Ovary (tissue), 7 donors: ENCODE measurements at regions not wholly inside any gene's neighbourhood (a gene's known extent, or its start where the extent isn't known, plus 50 kb on each side); places are given as distances from the start of the nearest gene placed in this dataset.
"Not testable (repeated sequence)": the region's sequence is repeated elsewhere in the genome, so short reads cannot be mapped to it uniquely, and the experiment has no call there.

Experiments used
- DNase-seq, 5 donors: peaks; one replicate each; pipeline ENCODE4 v3.0.0-alpha.2; 2019 to 2020
- H3K27ac ChIP-seq, 2 donors: fragments of 200-600 bp; one replicate each; pipeline versions ENCODE4 v1.5.1 to v1.8.0; 2019 to 2022
- H3K27me3 ChIP-seq: fragments of 200-600 bp; one replicate; pipeline ENCODE4 v1.8.0; 2022
- H3K36me3 ChIP-seq: fragments of 200-600 bp; sonication (generic); one replicate; pipeline ENCODE4 v1.5.1; 2019
- H3K4me1 ChIP-seq: one replicate; pipeline ENCODE4 v1.8.1; 2013; ENCODE audit warnings: mild to moderate bottlenecking, moderate library complexity; ENCODE audit not compliant: insufficient read depth
- H3K4me3 ChIP-seq: fragments of 200-600 bp; sonication (generic); one replicate; pipeline ENCODE4 v1.5.1; 2017
- H3K9me3 ChIP-seq, 2 donors: fragments of 200-600 bp in 1 of 2; sonication (generic) in 1 of 2; one replicate each; pipeline versions ENCODE4 v1.5.1 to v1.8.1; 2013 to 2019; ENCODE audit warnings: mild to moderate bottlenecking in 1 of 2, moderate library complexity in 1 of 2
- EP300 ChIP-seq: sonication (generic); formaldehyde crosslinking; IDR thresholded peaks from one replicate; pipeline ENCODE4 v1.6.1; 2017; ENCODE audit warnings: antibody characterized with exemption
- POLR2A ChIP-seq: fragments of 450-650 bp; IDR thresholded peaks from one replicate; pipeline ENCODE4 v1.6.1; 2017; ENCODE audit warnings: antibody characterized with exemption, mild to moderate bottlenecking, moderate library complexity
- WGBS, 3 donors: extraction: QIAGEN DNeasy Blood & Tissue Kit in 1 of 3; methylation state at CpG; one replicate each; pipeline versions ENCODE4 v1.1.5 to v1.1.7; 2013 to 2017; 5-methylcytosine and 5-hydroxymethylcytosine counted together
- intact Hi-C, 4 donors: fragments of 100-400 bp; cut with DNase I; formaldehyde crosslinking; loops; one replicate each; pipeline versions ENCODE4 v1.11.0 to v1.15.1; 2022 to 2023
- TF ChIP-seq, protein P1 (sequence below), 3 donors: fragments of 450-650 bp in 2 of 3; fragments of 200-600 bp in 1 of 3; IDR thresholded peaks; one replicate each; pipeline versions ENCODE4 v1.5.1 to v1.8.0; 2016 to 2022; ENCODE audit warnings: antibody characterized with exemption in 3 of 3, mild to moderate bottlenecking in 1 of 3
- donor health status: DM: no; HTN: no; CAD: no; lungs with moderate emphysema.
- donor health status: DM: no; HTN: no; CAD: no.
- donor health status: Bipolar disorder and iron deficiency.
- donor health status: DM: no; HTN: no; CAD: no.
- donor health status: DM: yes; HTN: yes; CAD: no.

DNA sequence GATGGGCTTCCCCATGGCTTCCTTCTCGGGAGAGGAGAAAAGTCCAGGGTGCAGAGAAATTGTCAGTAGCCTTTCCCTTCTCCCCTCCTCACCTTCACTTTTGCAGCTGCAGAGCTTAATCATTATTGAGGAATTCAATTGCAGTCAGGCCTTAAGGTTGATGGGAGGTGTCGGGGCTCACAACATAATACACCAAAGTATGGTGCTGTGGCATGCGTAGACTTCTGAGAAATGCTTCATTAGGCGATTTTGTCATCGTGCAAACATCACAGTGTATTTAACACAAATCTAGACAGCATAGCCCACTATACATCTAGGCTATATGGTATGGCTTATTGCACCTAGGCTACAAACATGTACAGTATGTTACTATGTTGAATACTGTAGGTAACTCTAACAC, 100.2 kb upstream of the PPM1J start:
- TF ChIP-seq POLR2A (no peak), EP300 (no peak)
- TF ChIP-seq, protein P1, sequence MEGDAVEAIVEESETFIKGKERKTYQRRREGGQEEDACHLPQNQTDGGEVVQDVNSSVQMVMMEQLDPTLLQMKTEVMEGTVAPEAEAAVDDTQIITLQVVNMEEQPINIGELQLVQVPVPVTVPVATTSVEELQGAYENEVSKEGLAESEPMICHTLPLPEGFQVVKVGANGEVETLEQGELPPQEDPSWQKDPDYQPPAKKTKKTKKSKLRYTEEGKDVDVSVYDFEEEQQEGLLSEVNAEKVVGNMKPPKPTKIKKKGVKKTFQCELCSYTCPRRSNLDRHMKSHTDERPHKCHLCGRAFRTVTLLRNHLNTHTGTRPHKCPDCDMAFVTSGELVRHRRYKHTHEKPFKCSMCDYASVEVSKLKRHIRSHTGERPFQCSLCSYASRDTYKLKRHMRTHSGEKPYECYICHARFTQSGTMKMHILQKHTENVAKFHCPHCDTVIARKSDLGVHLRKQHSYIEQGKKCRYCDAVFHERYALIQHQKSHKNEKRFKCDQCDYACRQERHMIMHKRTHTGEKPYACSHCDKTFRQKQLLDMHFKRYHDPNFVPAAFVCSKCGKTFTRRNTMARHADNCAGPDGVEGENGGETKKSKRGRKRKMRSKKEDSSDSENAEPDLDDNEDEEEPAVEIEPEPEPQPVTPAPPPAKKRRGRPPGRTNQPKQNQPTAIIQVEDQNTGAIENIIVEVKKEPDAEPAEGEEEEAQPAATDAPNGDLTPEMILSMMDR (IDR thresholded peaks at IDR 0.05) = no peak
- Histone ChIP-seq H3K27me3 (no peaks in the 10 kb centered on the region), H3K4me3 (no peak overlapping the region), H3K4me1 (peaks cover 2% of the 10 kb centered on the region), H3K36me3 (no peaks in the 10 kb centered on the region), H3K27ac (no peak overlapping the region), H3K9me3 (no peaks in the 10 kb centered on the region)
- DNase-seq = no peak
- 90 to 95% (median 95%) methylated on average over 5 of the region's 5 CpGs for WGBS, 3 donors
- intact Hi-C loops = no loop called here

DNA sequence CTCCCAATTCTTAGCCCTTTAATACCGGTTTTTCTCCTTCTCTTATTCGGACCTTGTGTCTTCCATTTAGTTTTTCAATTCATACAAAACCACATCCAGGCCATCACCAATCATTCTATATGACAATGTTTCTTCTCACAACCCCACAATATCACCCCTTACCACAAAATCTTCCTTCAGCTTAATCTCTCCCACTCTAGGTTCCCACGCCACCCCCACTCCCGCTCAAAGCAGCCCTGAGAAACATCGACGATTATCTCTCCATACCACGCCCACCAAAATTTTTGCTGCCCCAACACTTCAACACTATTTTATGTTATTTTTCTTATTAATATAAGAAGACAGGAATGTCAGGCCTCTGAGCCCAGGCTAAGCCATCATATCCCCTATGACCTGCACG, 99.5 kb upstream of the PPM1J start:
- H3K4me1 ChIP-seq, H3K27me3 ChIP-seq, DNase-seq, H3K36me3 ChIP-seq, H3K9me3 ChIP-seq, H3K4me3 ChIP-seq, H3K27ac ChIP-seq, intact Hi-C loops: not testable (repeated sequence)
- 86 to 88% (median 88%) methylated on average over 8 of the region's 8 CpGs for WGBS, 3 donors

DNA sequence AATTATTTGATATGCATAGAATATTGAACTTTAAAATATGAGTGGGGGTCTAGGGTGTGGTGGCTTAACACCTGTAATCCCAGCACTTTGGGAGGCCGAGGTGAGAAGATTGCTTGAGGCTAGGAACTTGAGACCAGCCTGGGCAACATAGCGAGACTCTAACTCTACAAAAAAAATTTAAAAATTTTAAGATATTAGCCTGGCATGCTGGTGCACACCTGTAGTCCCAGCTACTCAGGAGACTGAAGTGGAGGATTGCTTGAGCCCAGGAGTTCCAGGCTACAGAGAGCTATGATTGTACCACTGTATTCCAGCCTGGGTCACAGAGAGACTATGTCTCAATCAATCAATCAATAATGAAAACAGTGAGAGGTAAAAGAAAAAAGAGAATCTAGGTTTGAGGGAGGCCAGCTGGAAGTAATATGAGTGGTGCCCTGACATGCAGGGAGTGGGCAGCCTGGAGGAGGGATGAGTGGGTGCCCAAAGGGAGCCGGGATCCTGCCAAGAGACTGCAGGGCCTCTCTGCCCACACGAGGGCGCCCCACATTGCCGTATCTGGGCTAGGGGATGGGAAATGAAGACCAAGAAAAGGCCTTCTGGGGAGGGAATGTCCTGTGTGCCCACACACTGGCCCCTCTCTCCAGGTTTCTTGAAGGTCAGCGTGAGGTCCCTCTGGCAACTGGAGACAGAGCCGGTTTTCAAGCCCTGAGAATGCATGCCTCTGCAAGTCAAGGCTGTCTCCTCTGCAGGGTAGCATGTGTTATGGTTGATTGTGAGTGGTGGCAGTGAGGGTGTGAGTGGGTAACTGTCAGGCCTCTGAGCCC, 93.9 kb upstream of the PPM1J start:
- no peaks in the 10 kb centered on the region for H3K4me1 ChIP-seq
- H3K9me3 ChIP-seq = no peaks in the 10 kb centered on the region
- H3K4me3 ChIP-seq = no peak overlapping the region
- no peak for TF ChIP-seq EP300
- TF ChIP-seq, protein P1 (IDR thresholded peaks at IDR 0.05) = peak; percentile 7 to 33 (median 30)
- TF ChIP-seq POLR2A = no peak
- H3K27me3 ChIP-seq = no peaks in the 10 kb centered on the region
- WGBS, 3 donors = 25 to 26% (median 26%) methylated on average over 8 of the region's 8 CpGs
- peak; percentile 40 to 79 (median 55) for DNase-seq
- intact Hi-C loops = no loop called here
- no peaks in the 10 kb centered on the region for H3K36me3 ChIP-seq
- H3K27ac ChIP-seq = no peak overlapping the region

DNA sequence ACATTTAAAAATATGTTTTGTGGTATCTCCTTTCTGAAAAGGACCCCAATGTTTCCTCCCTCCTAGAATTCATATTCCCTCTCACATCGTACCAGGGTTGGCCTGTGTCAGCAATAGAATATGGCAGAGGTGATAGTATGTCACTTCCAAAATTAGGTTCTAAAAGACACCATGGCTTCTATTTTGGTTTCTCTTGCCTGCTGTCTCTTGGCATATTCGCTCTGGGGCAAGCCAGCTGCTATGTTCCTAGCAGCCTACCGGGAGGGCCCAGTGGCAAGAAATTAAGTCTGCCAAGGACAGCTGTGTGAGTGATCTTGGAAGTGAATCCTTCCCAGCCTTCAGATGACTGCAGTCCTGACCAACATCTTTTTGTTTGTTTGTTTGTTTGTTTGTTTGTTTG, 92.9 kb upstream of the PPM1J start:
- no peaks in the 10 kb centered on the region for H3K36me3 ChIP-seq
- no peak overlapping the region for H3K4me3 ChIP-seq
- intact Hi-C loops = no loop called here
- H3K4me1 ChIP-seq = no peaks in the 10 kb centered on the region
- no peak for DNase-seq
- no peaks in the 10 kb centered on the region for H3K27me3 ChIP-seq
- no peak for TF ChIP-seq EP300
- TF ChIP-seq, protein P1 (IDR thresholded peaks at IDR 0.05) = no peak
- TF ChIP-seq POLR2A = no peak
- 84 to 87% (median 84%) methylated on average over 3 of the region's 3 CpGs for WGBS, 3 donors
- H3K9me3 ChIP-seq = no peaks in the 10 kb centered on the region
- H3K27ac ChIP-seq = no peak overlapping the region

DNA sequence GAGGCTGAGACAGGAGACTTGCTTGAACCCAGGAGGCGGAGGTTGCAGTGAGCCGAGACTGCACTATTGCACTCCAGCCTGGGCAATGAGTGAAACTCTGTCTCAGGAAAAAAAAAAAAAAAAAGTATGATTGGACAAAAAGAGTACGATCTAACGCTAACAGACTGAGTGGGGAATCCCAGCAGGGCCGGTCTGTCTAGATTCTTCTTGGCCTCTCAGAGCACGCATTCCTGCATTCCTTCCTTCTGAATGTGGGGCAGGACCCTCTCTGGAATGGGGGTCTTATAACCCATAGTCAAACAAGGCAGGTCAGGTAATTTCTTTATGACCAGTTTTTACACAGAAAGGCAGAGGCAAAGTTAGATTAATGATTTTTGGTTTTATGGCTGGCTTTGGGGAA, 92.0 kb upstream of the PPM1J start:
- DNase-seq = no peak
- intact Hi-C loops = no loop called here
- no peaks in the 10 kb centered on the region for H3K27me3 ChIP-seq
- no peak overlapping the region for H3K27ac ChIP-seq
- H3K9me3 ChIP-seq = no peaks in the 10 kb centered on the region
- no peaks in the 10 kb centered on the region for H3K36me3 ChIP-seq
- no peaks in the 10 kb centered on the region for H3K4me1 ChIP-seq
- no peak overlapping the region for H3K4me3 ChIP-seq
- TF ChIP-seq POLR2A (no peak), EP300 (no peak)
- TF ChIP-seq, protein P1 (IDR thresholded peaks at IDR 0.05) = no peak
- 72 to 77% (median 73%) methylated on average over 6 of the region's 6 CpGs for WGBS, 3 donors
